Cardiac muscle cell (in vitro differentiated cells and primary cell): ENCODE measurements at regions not wholly inside any gene's neighbourhood (a gene's known extent, or its start where the extent isn't known, plus 50 kb on each side); places are given as distances from the start of the nearest gene placed in this dataset.

Experiments
- DNase-seq, 2 donors: peaks; one replicate each; pipeline versions ENCODE4 v3.0.0 to v3.0.0-alpha.2; 2010 to 2017; ENCODE audit warnings: low read depth in 1 of 2, low spot score in 1 of 2
- H3K27ac ChIP-seq: fragments of 200-600 bp; sonication (generic); 2 replicates; pipeline ENCODE4 v1.5.1; 2016
- H3K27me3 ChIP-seq: fragments of 200-600 bp; sonication (generic); 2 replicates; pipeline ENCODE4 v1.6.0; 2016; ENCODE audit warnings: control low read depth
- H3K36me3 ChIP-seq: fragments of 200-600 bp; sonication (generic); 2 replicates; pipeline ENCODE4 v1.5.1; 2016; ENCODE audit warnings: control low read depth
- H3K4me1 ChIP-seq: fragments of 200-600 bp; sonication (generic); 2 replicates; pipeline ENCODE4 v1.8.1; 2017; ENCODE audit warnings: low read depth, mild to moderate bottlenecking, mixed run types
- H3K4me3 ChIP-seq: fragments of 200-600 bp; sonication (generic); 2 replicates; pipeline ENCODE4 v1.5.1; 2016; ENCODE audit warnings: mild to moderate bottlenecking
- H3K9me3 ChIP-seq: fragments of 200-600 bp; sonication (generic); 2 replicates; pipeline ENCODE4 v1.5.1; 2017; ENCODE audit warnings: low read depth, mild to moderate bottlenecking, control low read depth
- CTCF ChIP-seq: IDR thresholded peaks from 2 replicates; pipeline ENCODE4 v1.5.1; 2012; ENCODE audit warnings: low read depth, mild to moderate bottlenecking, low read length

- TF ChIP-seq CTCF = no peak
Observed at GRCh38 chr6:85810558-85810957, 167.9 kb upstream of the SYNCRIP start.

GRCh38 chr6:85803721-85804120 is 161.0 kb upstream of the SYNCRIP start:
- Histone ChIP-seq H3K9me3 (no peaks in the 10 kb centered on the region), H3K4me1 (no peaks in the 10 kb centered on the region), H3K27ac (no peak overlapping the region), H3K4me3 (no peak overlapping the region), H3K36me3 (no peaks in the 10 kb centered on the region), H3K27me3 (no peaks in the 10 kb centered on the region)
- TF ChIP-seq CTCF = no peak
- no peak for DNase-seq

More at GRCh38 chr6:85810558-85810957, 167.9 kb upstream of the SYNCRIP start:
- H3K27me3 ChIP-seq = no peaks in the 10 kb centered on the region
- no peaks in the 10 kb centered on the region for H3K4me1 ChIP-seq
- H3K27ac ChIP-seq = no peak overlapping the region
- no peaks in the 10 kb centered on the region for H3K36me3 ChIP-seq
- H3K4me3 ChIP-seq = no peak overlapping the region
- no peaks in the 10 kb centered on the region for H3K9me3 ChIP-seq
- DNase-seq = no peak

GRCh38 chr6:85802162-85802561 is 159.5 kb upstream of the SYNCRIP start:
- Histone ChIP-seq H3K9me3 (no peaks in the 10 kb centered on the region), H3K36me3 (no peaks in the 10 kb centered on the region), H3K27ac (no peak overlapping the region), H3K4me3 (no peak overlapping the region), H3K27me3 (no peaks in the 10 kb centered on the region), H3K4me1 (no peaks in the 10 kb centered on the region)
- TF ChIP-seq CTCF = no peak
- no peak for DNase-seq

- DNase-seq = no peak
Observed at GRCh38 chr6:85798931-85799652, 156.4 kb upstream of the SYNCRIP start.

GRCh38 chr6:85797993-85798392 is 155.3 kb upstream of the SYNCRIP start:
- TF ChIP-seq CTCF = no peak
- no peaks in the 10 kb centered on the region for H3K4me1 ChIP-seq
- H3K27ac ChIP-seq = no peak overlapping the region
- no peaks in the 10 kb centered on the region for H3K9me3 ChIP-seq
- H3K27me3 ChIP-seq = no peaks in the 10 kb centered on the region
- peak in 1 of 2 donors; percentile 7 for DNase-seq
- H3K36me3 ChIP-seq = no peaks in the 10 kb centered on the region
- no peak overlapping the region for H3K4me3 ChIP-seq

More at GRCh38 chr6:85798931-85799652, 156.4 kb upstream of the SYNCRIP start:
- H3K4me1 ChIP-seq = no peaks in the 10 kb centered on the region
- no peak for TF ChIP-seq CTCF
- no peaks in the 10 kb centered on the region for H3K9me3 ChIP-seq
- H3K4me3 ChIP-seq = no peak overlapping the region
- no peaks in the 10 kb centered on the region for H3K27me3 ChIP-seq
- H3K36me3 ChIP-seq = no peaks in the 10 kb centered on the region
- H3K27ac ChIP-seq = no peak overlapping the region

- no peak overlapping the region for H3K4me3 ChIP-seq
- no peaks in the 10 kb centered on the region for H3K4me1 ChIP-seq
- H3K27ac ChIP-seq = no peak overlapping the region
- no peak for TF ChIP-seq CTCF
- H3K9me3 ChIP-seq = no peaks in the 10 kb centered on the region
- no peaks in the 10 kb centered on the region for H3K36me3 ChIP-seq
- DNase-seq = no peak
- no peaks in the 10 kb centered on the region for H3K27me3 ChIP-seq
Observed at GRCh38 chr6:85795945-85796344, 153.3 kb upstream of the SYNCRIP start.
